NCI-H2081 (cell line): ENCODE measurements at regions not wholly inside any gene's neighbourhood (a gene's known extent, or its start where the extent isn't known, plus 50 kb on each side); places are given as distances from the start of the nearest gene placed in this dataset.
"Not testable (repeated sequence)": the region's sequence is repeated elsewhere in the genome, so short reads cannot be mapped to it uniquely, and the experiment has no call there.

Experiments used
- DNase-seq, 2 experiments: peaks; one replicate each; lab custom pipeline; 2025; lab: John Stamatoyannopoulos, UW

- no peak for DNase-seq
Measured at GRCh38 chr9:13941714-13942113, 372.2 kb downstream of the NFIB start.

GRCh38 chr9:13939701-13940490, 374.0 kb downstream of the NFIB start:
- DNase-seq, result peak; percentile 96 to 100

GRCh38 chr9:13939134-13939533, 374.8 kb downstream of the NFIB start:
- peak in 1 of 2 experiments; percentile 58 for DNase-seq

GRCh38 chr9:13934416-13934815, 379.5 kb downstream of the NFIB start:
- DNase-seq, result peak; percentile 27 to 91

GRCh38 chr9:13933268-13933656, 380.7 kb downstream of the NFIB start:
- DNase-seq, result no peak

GRCh38 chr9:13932528-13933267, 381.2 kb downstream of the NFIB start:
- no peak for DNase-seq

GRCh38 chr9:13929013-13929412, 384.9 kb downstream of the NFIB start:
- DNase-seq, result no peak

GRCh38 chr9:13923381-13923780, 390.6 kb downstream of the NFIB start:
- no peak for DNase-seq

GRCh38 chr9:13920557-13920956, 393.4 kb downstream of the NFIB start:
- no peak for DNase-seq

GRCh38 chr9:13919401-13919800, 394.5 kb downstream of the NFIB start:
- no peak for DNase-seq

GRCh38 chr9:13917534-13917933, 396.4 kb downstream of the NFIB start:
- no peak for DNase-seq

- no peak for DNase-seq
Measured at GRCh38 chr9:13915591-13916301, 398.2 kb downstream of the NFIB start.

GRCh38 chr9:13915131-13915530, 398.8 kb downstream of the NFIB start:
- DNase-seq, result no peak

- DNase-seq, result no peak
Measured at GRCh38 chr9:13911473-13911872, 402.5 kb downstream of the NFIB start.

- not testable (repeated sequence) for DNase-seq
Measured at GRCh38 chr9:13907842-13908241, 406.1 kb downstream of the NFIB start.

GRCh38 chr9:13904746-13905145, 409.2 kb downstream of the NFIB start:
- no peak for DNase-seq

- no peak for DNase-seq
Measured at GRCh38 chr9:13904311-13904710, 409.6 kb downstream of the NFIB start.

- no peak for DNase-seq
Measured at GRCh38 chr9:13902286-13903066, 411.5 kb downstream of the NFIB start.

- no peak for DNase-seq
Measured at GRCh38 chr9:13901176-13901575, 412.8 kb downstream of the NFIB start.

- peak in 1 of 2 experiments; percentile 32 for DNase-seq
Measured at GRCh38 chr9:13900449-13900848, 413.5 kb downstream of the NFIB start.

GRCh38 chr9:13899924-13900323, 414.0 kb downstream of the NFIB start:
- no peak for DNase-seq

GRCh38 chr9:13898957-13899356, 415.0 kb downstream of the NFIB start:
- no peak for DNase-seq
